ENCODE measurements at regions not wholly inside any gene's neighbourhood (a gene's known extent, or its start where the extent isn't known, plus 50 kb on each side); places are given as distances from the start of the nearest gene placed in this dataset.
"Not testable (repeated sequence)": the region's sequence is repeated elsewhere in the genome, so short reads cannot be mapped to it uniquely, and the experiment has no call there.

DNA sequence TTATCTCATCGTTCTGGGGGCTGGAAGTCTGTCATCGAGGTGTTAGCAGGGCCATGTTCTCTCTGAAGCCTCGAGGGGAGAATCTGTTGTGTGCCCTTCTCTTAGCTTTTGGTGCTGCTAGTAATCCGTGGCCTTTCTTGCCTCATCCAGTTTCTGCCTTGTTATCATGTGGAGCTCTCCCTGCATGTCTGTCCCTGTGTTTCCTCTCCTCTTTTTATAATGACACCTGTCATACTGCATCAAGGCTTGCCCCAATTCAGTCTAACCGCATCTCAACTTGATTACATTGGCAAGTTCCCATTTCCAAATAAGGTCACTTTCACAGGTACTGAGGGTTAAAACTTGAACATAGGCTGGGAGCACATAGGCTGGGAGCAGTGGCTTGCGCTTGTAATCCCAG lies 82.6 kb upstream of the CNIH3 start:
- no peak for DNase-seq (ENCODE audit: low read depth in 2 of 2)

DNA sequence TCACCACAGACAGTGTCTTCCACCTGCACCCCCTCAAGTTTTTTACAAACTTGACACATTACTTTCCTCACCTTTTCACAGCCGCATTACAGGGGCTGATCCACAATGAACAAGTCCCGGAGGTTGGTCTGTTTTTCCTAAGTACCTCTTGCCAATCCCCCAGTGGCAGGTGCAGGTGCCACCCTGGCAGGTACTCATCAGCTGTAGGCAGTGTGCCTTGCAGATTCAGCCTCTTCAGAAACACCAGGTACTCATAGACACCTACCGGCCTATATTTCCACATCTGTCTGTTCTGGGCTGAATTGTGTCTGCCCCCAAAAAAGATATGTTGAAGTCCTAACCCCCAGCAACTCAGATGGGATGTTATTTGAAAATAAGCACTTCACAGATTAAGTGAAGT lies 81.4 kb upstream of the CNIH3 start:
- DNase-seq (ENCODE audit: low read depth in 2 of 2), result no peak

DNA sequence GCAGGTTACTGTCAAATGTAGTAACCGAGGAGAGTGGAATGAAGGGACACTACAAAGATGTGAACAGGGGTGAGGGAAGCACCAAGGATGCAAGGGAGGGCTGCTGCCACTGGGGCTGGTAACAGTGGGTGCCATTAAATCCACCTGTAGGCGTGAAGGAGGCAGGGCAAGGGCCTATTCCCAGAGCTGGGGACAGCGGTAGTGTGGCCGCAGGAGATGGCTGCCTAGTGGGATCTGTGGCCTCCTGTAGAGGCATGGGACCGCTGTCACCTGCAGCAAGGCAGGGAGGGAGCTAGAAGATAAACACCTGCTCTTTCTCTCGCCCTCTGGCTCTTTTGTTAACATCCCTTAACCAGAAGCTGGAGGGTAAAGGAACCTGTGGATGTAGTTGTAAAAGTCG lies 80.5 kb upstream of the CNIH3 start:
- DNase-seq (ENCODE audit: low read depth in 2 of 2), result no peak

DNA sequence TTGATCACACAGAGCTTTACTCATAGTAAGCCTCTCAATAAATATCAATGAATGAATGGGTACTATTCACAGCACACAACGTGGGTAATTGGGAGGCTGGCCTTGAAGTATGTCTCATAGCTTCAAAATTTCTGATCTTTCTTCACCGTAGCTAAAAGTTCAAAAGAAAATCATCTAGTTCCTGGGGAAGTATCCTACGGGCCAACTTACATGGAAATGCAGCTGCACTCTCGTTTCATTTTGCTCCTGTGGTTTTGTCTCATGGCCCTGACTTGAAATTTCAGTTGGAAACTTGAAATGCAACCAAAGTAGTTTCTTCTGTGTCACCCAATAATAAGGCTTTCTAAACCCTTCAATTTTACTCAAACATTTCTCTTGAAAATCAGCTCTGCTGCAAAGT lies 76.1 kb upstream of the CNIH3 start:
- DNase-seq (ENCODE audit: low read depth in 2 of 2), result no peak

DNA sequence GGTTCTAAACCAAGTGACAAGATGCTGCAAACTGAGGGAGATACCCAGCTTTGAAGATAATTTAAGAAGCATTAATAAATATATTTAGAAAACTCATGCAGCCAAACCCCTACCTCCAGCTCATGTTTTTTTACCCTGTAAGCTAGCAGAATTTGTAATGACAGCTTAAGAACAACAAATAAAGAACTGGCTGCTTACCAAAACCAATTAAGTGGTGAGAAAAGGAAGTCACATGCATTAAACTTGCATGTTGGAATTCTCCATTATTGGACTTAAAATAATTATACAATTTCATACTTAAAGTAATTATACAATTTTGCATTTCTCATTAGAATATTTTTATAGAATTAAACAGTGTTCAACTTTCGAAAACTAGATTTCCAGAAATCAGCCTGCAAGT lies 75.6 kb upstream of the CNIH3 start:
- DNase-seq (ENCODE audit: low read depth in 2 of 2), result no peak

DNA sequence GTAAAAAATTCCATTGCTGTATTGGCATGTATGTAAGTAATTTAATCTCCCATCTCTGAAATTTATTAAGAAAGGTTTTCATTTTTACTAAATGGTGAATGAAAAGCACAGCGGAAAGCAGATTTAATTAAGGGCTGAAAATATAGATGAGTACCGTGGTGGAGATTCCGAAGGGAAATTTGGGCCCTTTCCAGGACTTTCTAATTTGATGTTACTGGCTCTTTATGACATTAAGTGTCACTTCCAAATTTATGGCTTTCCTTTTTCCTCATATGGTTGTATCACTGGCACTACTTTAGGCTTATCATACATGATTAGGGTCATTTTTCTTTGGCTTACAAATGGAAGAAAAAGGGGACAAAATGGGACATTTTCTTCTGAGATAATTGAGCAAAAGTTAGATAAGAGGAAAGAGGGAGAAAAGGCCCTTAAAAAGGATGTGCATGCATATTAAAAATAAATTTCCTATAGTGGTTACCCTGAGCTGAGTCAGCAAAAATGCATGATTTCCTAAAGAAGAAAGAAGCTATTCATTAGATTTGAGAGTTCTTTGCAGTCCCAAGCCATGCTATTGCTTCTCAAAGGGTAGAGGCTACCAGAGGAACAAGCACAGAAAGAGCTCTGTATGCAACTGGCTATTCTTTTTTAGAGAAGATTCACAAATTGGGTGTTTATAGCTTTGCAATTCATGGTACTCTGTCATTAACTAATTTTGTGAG lies 74.9 kb upstream of the CNIH3 start:
- DNase-seq (ENCODE audit: low read depth in 2 of 2), result no peak

DNA sequence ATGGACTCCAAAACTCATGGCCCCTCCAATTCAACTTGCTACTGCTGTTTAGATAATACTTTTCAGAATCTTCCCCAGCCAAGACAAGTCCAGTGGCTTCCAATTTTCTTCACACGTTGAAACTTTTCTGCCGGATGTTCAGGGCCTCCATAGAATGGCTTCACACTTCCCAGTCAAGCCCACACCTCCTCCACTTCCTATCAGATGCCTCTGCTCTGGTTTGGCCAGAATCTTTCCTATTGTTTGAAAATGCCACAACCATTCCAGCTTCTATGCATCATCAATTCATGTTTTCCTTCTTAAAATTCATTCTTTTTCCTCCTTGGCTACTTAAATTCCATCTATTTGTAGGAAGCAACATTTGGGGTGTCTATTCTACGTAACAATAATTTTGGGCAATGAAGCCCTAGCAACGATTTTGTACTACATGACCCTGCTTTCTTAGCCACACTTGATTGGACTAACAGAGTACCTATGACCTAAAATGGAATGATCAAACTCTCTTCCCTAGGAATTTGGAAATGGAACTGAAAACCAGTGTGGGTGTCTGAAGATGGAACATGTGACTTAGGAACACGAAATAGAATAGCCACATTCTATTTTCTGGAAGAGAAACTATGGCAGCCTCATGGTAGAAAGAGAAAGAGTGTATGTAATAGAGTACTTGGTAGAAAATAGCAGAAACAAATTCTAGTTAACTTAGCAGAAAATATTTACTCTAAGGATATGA lies 74.1 kb upstream of the CNIH3 start:
- DNase-seq (ENCODE audit: low read depth in 2 of 2), result no peak

DNA sequence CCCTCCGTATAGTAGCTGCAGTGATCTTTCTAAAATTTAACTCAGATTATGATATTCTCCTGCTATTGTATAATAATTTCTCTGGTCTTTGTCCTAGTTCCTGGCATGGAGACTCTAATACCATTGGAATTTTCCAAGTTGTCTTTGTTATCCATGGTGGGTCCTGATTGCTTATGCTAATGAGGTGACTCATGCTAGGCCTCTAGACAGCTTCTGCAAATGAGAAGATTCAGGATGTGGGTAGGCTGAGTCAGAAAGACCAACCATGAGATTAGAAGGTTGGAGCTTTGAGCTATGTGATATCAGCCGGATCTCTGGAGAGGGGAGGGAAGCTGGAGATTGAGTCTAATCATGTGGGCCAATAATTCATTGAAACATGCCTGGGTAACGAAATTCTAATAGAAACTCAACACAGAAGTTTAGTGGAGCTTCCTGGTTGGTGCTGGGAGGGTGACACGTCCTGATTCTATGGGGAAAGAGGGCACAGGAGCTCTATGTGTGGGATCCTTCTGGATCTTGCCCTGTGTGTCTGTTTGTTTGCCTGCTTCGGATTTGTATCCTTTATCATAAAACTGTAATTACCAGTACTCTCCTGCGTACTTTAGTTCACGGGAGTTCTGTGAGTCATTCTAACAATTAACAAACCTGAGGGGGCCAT lies 73.2 kb upstream of the CNIH3 start:
- no peak for DNase-seq (ENCODE audit: low read depth in 2 of 2)

DNA sequence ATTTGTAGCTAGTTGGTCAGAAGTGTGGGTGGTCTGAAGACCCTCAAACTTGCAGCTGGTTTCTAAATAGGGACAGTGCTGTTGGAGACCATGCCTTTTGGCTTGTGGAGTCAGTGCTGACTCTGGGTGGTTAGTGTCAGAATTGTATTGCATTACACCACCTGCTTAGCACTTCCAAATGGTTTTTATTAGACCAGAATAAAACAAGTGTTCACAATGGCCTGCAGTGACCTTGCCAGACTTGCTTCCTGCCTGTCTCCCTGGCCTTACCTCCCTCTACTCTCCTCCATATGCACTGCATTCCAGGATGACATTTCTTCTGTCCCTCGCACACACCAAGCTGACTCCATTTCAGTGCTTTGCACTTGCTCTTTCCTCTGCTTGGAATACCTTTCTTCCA lies 72.7 kb upstream of the CNIH3 start:
- no peak for DNase-seq (ENCODE audit: low read depth in 2 of 2)

DNA sequence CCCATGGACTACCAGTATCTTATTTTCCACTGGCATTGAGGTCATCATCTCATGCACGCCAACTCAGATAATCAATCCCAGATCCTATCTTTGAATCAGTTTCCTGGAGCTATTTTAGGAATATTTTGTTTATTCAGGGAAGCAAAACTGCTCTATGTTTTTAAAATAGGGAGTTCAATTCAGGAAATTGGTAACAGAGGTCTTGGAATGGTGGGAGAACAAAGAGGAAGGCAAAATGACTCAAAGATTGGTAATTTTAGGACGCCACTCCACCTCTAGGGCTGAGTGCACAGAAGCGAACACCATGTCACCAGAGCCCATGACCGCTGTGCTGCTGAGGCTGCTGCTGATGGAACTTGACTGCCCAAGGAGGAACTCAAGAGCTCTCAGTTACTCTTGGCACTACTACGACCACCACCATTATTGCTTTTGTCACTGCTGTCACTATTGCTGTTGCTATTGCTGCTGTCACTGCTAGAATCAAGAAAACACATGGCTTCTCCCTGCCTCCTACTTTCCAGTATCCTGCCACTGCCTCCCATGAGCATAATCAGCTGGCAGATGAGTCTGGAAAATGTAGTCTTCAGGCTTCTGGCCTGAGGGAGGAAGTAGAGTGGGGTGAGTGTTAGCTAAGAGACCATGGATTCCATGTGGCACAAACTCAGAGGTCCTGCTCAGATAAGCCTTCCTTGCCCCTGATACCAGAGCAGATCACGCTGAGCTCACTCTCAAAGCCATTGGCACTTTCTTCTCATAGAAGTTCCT lies 71.6 kb upstream of the CNIH3 start:
- no peak for DNase-seq (ENCODE audit: low read depth in 2 of 2)

DNA sequence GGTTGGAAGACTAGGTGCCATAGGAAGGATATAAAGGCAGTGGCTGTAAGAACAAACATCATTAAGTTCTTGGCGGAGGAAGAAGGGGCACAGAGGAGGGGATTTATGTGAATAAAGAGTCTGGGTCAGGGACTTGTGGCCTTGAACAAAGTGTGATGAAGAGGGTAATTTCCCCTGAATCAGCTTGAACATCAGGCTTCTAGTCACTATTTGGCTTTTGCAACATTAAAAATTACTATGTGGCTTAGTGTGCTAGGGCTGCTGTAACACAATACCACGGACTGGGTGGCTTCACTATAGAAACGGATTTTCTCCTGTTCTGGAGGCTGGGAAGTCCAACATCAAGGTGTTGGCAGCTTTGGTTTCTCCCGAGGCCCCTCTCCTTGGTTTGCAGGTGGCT lies 70.5 kb upstream of the CNIH3 start:
- DNase-seq (ENCODE audit: low read depth in 2 of 2), result no peak

DNA sequence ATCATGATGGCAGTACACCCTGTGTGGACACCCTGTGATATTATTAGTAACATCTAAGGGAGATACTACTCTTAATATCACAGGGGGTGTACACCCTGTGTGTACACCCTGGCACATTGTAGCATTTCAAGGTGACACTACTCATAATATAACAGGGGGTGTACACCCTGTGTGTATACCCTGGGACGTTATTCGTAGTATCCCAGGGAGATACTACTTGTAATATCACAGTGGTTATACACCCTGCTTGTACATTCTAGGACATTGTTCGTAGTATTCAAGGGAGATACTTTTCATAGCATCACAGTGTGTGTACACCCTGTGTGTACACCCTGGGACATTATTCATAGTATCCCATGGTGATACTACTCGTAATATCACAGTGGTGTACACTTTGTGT lies 67.4 kb upstream of the CNIH3 start:
- DNase-seq (ENCODE audit: low read depth in 2 of 2), result no peak

DNA sequence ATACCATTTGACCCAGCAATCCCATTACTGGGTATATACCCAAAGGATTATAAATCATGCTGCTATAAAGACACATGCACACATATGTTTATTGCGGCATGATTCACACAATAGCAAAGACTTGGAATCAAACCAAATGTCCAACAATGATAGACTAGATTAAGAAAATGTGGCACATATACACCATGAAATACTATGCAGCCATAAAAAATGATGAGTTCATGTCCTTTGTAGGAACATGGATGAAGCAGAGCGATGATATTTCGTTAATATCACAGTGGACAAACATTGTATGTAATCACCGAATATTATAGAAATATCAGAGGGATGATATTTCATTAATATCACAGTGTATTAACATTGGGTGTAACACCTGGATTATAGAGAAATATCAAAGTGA lies 64.9 kb upstream of the CNIH3 start:
- not testable (repeated sequence) for DNase-seq (ENCODE audit: low read depth in 2 of 2)

DNA sequence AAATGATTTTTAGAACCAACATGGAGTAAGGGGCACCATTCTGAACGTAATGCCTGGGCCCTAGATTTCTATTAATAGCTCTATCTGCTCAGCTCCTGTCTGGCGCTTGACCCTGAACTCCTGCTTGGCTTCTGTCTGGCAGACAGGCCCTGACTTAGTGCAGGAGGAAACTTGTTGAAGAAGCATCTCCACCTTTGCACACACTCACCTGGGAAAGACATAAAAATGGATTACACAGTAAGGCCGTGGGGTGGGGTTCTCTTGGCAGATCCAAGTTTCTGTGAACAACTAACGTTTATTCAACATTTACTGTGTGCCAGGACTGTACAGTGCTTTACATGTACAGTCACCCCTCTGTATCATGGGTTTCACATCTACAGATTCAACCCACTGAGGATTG lies 62.1 kb upstream of the CNIH3 start:
- DNase-seq (ENCODE audit: low read depth in 2 of 2), result no peak

DNA sequence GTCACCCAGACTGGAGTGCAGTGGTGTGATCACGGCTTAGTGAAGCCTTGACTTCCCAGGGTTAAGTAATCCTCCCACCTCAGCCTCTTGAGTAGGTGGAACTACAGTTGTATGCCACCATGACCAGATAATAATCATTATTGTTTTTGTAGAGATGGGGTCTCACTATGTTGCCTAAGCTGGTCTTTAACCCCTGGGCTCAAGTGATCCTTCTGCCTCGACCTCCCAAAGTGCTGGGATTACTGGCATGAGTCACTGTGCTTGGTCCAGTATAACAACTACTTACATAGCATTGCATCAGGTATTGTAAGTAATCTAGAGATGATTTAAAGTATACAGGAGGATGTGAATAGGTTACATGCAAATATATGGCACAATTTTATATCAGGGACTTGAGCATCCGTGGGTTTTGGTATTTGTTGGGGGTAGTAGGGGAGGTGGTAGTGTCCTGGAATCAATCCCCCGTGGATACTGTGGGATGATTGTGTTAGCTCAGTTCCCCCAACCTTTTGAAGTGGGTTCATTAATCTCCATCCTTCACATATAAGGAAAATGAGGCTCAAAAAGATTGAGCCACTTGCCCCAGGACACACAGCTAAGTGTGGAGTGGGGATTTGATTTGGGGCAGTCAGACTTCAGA lies 61.4 kb upstream of the CNIH3 start:
- no peak for DNase-seq (ENCODE audit: low read depth in 2 of 2)

DNA sequence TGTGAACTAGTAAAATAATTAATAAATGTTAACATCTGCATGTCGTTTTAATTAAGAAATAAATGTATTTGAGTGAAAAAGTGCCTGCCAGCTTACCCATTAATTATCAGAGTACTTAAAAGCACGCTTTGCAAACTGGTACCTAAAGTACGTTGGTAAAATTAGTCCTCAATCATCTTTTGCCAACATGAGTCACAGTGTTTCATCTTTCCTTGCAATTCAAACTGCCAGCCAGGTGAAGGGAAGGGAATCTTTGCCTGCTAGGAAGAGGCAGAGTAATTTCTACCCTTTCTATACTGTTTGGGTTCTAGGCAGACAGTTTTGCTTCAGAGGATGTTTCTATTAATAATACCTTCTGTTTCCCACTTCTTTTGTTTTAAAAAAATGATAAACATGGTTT lies 57.2 kb upstream of the CNIH3 start:
- no peak for DNase-seq (ENCODE audit: low read depth in 2 of 2)

DNA sequence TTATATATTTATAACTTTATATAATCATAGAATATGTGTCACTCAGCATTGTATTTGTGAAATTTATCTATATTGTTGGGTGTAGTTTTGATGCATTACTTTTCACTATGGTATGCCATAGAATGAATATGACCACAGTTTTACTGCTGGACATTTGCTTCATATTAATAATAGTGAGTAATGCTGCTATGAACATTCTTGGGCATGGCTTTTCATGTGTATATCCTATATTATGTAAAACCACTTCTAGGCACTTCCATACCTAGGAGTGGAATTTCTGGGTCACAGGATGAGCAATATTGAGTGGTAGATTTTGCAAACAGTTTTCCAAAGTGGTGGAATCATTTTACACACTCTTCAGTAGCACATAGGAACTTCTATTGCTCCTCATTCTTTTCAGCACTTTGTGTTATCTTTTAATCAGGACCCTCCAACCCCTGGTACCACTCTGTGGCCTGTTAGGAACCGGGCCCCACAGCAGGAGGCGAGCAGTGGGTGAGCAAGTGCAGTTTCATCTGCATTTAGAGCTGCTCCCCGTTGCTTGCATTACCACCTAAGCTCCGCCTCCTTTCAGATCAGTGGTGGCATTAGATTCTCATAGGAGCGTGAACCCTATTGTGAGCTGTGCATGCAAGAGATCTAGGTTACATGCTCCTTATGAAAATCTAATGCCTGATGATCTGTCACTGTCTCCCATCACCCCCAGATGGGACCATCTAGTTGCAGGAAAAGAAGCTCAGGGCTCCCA lies 56.0 kb upstream of the CNIH3 start:
- DNase-seq (ENCODE audit: low read depth in 2 of 2), result no peak

DNA sequence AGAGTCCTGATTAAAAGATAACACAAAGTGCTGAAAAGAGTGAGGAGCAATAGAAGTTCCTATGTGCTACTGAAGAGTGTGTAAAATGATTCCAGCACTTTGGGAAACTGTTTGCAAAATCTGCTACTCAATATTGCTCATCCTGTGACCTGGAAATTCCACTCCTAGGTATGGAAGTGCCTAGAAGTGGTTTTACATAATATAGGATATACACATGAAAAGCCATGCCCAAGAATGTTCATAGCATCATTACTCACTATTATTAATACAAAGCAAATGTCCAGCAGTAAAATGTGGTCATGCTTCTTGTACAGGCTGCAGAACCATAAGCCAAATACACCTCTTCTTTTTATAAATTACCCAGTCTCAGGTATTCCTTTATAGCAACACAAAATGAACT lies 53.2 kb upstream of the CNIH3 start:
- DNase-seq (ENCODE audit: low read depth in 2 of 2), result not testable (repeated sequence)

DNA sequence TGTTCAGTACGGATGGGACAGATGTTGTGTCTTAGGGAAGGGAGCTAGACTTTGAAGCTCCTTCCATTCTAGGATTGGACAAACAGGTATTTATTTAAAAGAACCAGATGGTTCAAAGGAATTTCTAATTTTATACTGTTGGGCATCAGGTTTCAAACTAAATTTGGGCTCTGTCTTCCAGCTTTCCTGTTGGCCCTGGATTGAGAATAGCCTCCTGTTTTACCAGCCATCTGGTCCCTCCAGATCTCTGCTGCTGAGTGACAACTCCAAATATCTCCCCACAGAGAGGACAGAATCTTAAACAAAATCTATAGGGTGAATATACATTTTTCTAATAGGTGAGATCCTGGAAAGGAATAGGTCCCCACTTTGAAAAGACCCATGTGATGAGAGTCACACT lies 52.5 kb upstream of the CNIH3 start:
- DNase-seq (ENCODE audit: low read depth in 2 of 2), result no peak

DNA sequence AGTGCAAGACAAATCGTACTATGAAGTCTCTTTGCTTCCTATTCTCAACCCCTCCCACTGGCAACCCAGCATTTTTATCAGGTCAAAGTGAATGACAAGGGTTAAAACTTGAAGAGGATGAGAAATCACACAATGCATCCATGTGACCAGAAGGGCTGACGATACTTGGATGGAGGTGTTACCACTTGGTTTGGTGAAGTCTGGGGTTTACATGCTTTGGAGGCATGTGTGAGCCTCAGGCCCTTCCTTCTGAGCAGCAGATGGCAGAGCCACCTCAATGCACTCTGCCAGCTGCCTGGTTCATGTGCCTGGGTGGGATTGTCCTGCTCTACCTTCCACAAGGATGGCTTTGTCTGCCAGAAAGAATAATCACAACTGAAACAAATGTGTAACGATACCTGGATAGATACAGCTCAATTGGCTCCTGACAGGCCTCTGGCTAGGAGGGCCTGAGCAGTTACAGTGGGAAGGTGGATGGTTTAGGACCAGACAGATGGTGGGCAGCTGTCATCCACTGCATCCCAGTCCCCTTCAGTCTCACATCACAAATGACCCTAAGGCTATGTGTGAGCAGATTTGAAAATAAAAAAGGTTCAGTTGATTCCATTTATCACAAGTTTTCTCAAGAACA lies 51.5 kb upstream of the CNIH3 start:
- DNase-seq (ENCODE audit: low read depth in 2 of 2), result no peak

DNA sequence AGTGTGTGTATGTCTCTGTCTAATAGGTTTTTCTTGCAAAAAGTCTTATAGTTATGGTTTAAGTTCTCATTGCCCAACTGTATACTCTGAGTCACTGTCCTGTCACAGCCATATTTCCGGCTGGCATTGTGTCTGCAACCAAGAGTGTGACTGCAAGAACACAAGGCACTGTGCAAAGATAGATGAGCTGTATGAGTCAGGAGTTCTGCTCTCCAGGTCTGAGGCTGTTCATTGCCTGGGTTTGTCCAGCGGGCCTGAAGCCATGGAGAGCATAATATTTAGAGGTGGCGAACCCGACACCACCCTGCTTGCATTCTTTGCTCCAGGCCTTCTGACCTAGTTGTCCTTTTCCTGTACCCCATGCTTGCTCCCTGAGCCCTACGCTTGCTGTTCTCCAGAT lies 50.9 kb upstream of the CNIH3 start:
- DNase-seq (ENCODE audit: low read depth in 2 of 2), result no peak
